ENCODE measurements at regions not wholly inside any gene's neighbourhood (a gene's known extent, or its start where the extent isn't known, plus 50 kb on each side); places are given as distances from the start of the nearest gene placed in this dataset.

- DNase-seq (ENCODE audit: low spot score): no peak
Observed at GRCh38 chr11:116557282-116557681, 215.5 kb downstream of the BUD13 start.

- DNase-seq (ENCODE audit: low spot score): no peak
Observed at GRCh38 chr11:116556483-116556882, 216.3 kb downstream of the BUD13 start.

- DNase-seq (ENCODE audit: low spot score): no peak
Observed at GRCh38 chr11:116553482-116553881, 219.3 kb downstream of the BUD13 start.

GRCh38 chr11:116551576-116551975 is 221.2 kb downstream of the BUD13 start:
- no peak for DNase-seq (ENCODE audit: low spot score)

GRCh38 chr11:116548256-116548655 is 224.5 kb downstream of the BUD13 start:
- no peak for DNase-seq (ENCODE audit: low spot score)

GRCh38 chr11:116547571-116547970 is 225.2 kb downstream of the BUD13 start:
- DNase-seq (ENCODE audit: low spot score): no peak

GRCh38 chr11:116545912-116546311 is 226.9 kb downstream of the BUD13 start:
- no peak for DNase-seq (ENCODE audit: low spot score)

GRCh38 chr11:116544721-116545120 is 228.1 kb downstream of the BUD13 start:
- DNase-seq (ENCODE audit: low spot score): no peak

- no peak for DNase-seq (ENCODE audit: low spot score)
Observed at GRCh38 chr11:116543911-116544475, 228.8 kb downstream of the BUD13 start.

- no peak for DNase-seq (ENCODE audit: low spot score)
Observed at GRCh38 chr11:116543099-116543498, 229.7 kb downstream of the BUD13 start.

- no peak for DNase-seq (ENCODE audit: low spot score)
Observed at GRCh38 chr11:116542406-116542805, 230.4 kb downstream of the BUD13 start.

GRCh38 chr11:116541460-116541859 is 231.3 kb downstream of the BUD13 start:
- DNase-seq (ENCODE audit: low spot score): no peak

- DNase-seq (ENCODE audit: low spot score): no peak
Observed at GRCh38 chr11:116540645-116541304, 232.0 kb downstream of the BUD13 start.

GRCh38 chr11:116539836-116540418 is 232.9 kb downstream of the BUD13 start:
- no peak for DNase-seq (ENCODE audit: low spot score)

- DNase-seq (ENCODE audit: low spot score): no peak
Observed at GRCh38 chr11:116539211-116539610, 233.6 kb downstream of the BUD13 start.

GRCh38 chr11:116538677-116539076 is 234.1 kb downstream of the BUD13 start:
- no peak for DNase-seq (ENCODE audit: low spot score)

- no peak for DNase-seq (ENCODE audit: low spot score)
Observed at GRCh38 chr11:116537709-116538108, 235.1 kb downstream of the BUD13 start.

GRCh38 chr11:116537121-116537520 is 235.7 kb downstream of the BUD13 start:
- no peak for DNase-seq (ENCODE audit: low spot score)

- no peak for DNase-seq (ENCODE audit: low spot score)
Observed at GRCh38 chr11:116536416-116536815, 236.4 kb downstream of the BUD13 start.

- no peak for DNase-seq (ENCODE audit: low spot score)
Observed at GRCh38 chr11:116535994-116536393, 236.8 kb downstream of the BUD13 start.

- no peak for DNase-seq (ENCODE audit: low spot score)
Observed at GRCh38 chr11:116535120-116535519, 237.7 kb downstream of the BUD13 start.

GRCh38 chr11:116534270-116534975 is 238.4 kb downstream of the BUD13 start:
- no peak for DNase-seq (ENCODE audit: low spot score)

- DNase-seq (ENCODE audit: low spot score): peak; percentile 62
Observed at GRCh38 chr11:116533186-116533825, 239.5 kb downstream of the BUD13 start.
